DND-41 (cell line): ENCODE measurements at regions not wholly inside any gene's neighbourhood (a gene's known extent, or its start where the extent isn't known, plus 50 kb on each side); places are given as distances from the start of the nearest gene placed in this dataset.

Experiments
- EZH2 ChIP-seq: IDR thresholded peaks from 3 replicates; pipeline ENCODE4 v1.6.1; 2012; ENCODE audit warnings: borderline replicate concordance, low read depth, mild to moderate bottlenecking, moderate library complexity, low read length, inconsistent platforms; ENCODE audit not compliant: severe bottlenecking
- TF ChIP-seq, protein P1 (sequence below): IDR thresholded peaks from 2 replicates; pipeline ENCODE4 v1.5.1; 2012; ENCODE audit warnings: borderline replicate concordance, low read length, moderate library complexity, mild to moderate bottlenecking; ENCODE audit not compliant: poor library complexity, severe bottlenecking; ENCODE audit errors: extremely low read depth

DNA sequence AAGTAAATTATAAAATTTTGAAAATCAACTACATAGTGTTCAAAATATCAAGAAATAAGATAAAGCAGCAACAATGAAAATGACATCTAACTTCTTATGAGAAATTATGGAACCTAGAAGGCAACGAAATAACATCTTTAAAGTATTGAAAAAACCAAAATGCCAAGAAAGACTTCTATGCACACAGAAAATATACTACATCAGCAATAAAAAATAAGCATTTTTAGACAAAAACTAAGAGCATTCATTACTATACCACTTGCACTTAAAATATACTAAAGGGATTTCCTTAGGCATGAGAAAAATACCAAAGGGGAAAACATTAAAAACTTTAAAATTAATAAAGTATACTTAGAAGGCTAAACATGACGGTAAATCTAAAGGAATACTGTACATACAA lies 556.3 kb downstream of the NUP35 start:
- TF ChIP-seq, protein P1, sequence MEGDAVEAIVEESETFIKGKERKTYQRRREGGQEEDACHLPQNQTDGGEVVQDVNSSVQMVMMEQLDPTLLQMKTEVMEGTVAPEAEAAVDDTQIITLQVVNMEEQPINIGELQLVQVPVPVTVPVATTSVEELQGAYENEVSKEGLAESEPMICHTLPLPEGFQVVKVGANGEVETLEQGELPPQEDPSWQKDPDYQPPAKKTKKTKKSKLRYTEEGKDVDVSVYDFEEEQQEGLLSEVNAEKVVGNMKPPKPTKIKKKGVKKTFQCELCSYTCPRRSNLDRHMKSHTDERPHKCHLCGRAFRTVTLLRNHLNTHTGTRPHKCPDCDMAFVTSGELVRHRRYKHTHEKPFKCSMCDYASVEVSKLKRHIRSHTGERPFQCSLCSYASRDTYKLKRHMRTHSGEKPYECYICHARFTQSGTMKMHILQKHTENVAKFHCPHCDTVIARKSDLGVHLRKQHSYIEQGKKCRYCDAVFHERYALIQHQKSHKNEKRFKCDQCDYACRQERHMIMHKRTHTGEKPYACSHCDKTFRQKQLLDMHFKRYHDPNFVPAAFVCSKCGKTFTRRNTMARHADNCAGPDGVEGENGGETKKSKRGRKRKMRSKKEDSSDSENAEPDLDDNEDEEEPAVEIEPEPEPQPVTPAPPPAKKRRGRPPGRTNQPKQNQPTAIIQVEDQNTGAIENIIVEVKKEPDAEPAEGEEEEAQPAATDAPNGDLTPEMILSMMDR: no peak
- no peak for TF ChIP-seq EZH2
